ENCODE measurements at regions not wholly inside any gene's neighbourhood (a gene's known extent, or its start where the extent isn't known, plus 50 kb on each side); places are given as distances from the start of the nearest gene placed in this dataset.

DNA sequence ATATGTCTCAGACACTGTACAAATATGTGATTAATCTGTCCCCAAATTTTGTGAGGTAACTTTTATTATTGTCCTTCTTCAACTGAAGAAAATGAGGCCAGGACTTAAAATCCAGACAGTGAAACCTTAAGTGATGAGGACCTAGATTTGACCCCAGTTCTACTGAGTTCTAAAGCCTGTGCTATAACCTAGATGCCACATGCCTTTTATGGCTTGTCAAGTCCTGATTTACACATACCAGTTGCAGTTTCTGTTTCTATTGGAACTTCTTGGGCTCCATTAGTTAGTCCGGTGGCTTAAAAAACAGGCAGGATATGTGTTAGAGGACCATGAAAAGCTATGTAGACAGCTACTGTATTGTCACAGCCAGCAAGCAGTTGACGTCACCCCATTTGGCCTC is 436.5 kb upstream of the KLHL1 start:
- 100% methylated on average over 2 of the region's 2 CpGs for WGBS (ENCODE audit: insufficient coverage)
- no peak overlapping the region for H3K27ac ChIP-seq (ENCODE audit: insufficient read depth in 1 of 2, low read depth in 1 of 2, low read length in 2 of 2, poor library complexity in 1 of 2, severe bottlenecking in 2 of 2)
- no peaks in the 10 kb centered on the region for H3K36me3 ChIP-seq (ENCODE audit: control insufficient read depth in 4 of 4, insufficient read depth in 4 of 4, low read length in 3 of 4)
- no peak overlapping the region for H3K4me3 ChIP-seq (ENCODE audit: control insufficient read depth in 1 of 7, extremely low read depth in 1 of 7, insufficient read depth in 4 of 7, low read depth in 2 of 7, low read length in 6 of 7)
- ChIA-PET CTCF (no interaction called here), POLR2A (no interaction called here)
- H3K4me1 ChIP-seq (ENCODE audit: control extremely low read depth in 1 of 4, control insufficient read depth in 4 of 4, insufficient read depth in 4 of 4, low read length in 3 of 4): no peaks in the 10 kb centered on the region
- no peak for DNase-seq
- H3K9me3 ChIP-seq (ENCODE audit: control extremely low read depth in 1 of 5, control insufficient read depth in 4 of 5, insufficient read depth in 2 of 5, low read depth in 1 of 5, low read length in 4 of 5): no peaks in the 10 kb centered on the region
- H3K27me3 ChIP-seq (replicated peaks in 2 of 5; ENCODE audit: control insufficient read depth in 4 of 5, insufficient read depth in 5 of 5, low read length in 4 of 5): no peaks in the 10 kb centered on the region

- H3K4me1 ChIP-seq (ENCODE audit: control extremely low read depth in 1 of 4, control insufficient read depth in 4 of 4, insufficient read depth in 4 of 4, low read length in 3 of 4): no peaks in the 10 kb centered on the region
- H3K27me3 ChIP-seq (replicated peaks in 2 of 5; ENCODE audit: control insufficient read depth in 4 of 5, insufficient read depth in 5 of 5, low read length in 4 of 5): no peaks in the 10 kb centered on the region
- ChIA-PET CTCF (interaction anchor here (1.1 kb wide), 1 partner anchor 13 kb away, joined by 3 read pairs; no protein-coding TSS in a partner anchor), POLR2A (no interaction called here)
- H3K27ac ChIP-seq (ENCODE audit: insufficient read depth in 1 of 2, low read depth in 1 of 2, low read length in 2 of 2, poor library complexity in 1 of 2, severe bottlenecking in 2 of 2): no peak overlapping the region
- H3K4me3 ChIP-seq (ENCODE audit: control insufficient read depth in 1 of 7, extremely low read depth in 1 of 7, insufficient read depth in 4 of 7, low read depth in 2 of 7, low read length in 6 of 7): no peak overlapping the region
- H3K36me3 ChIP-seq (ENCODE audit: control insufficient read depth in 4 of 4, insufficient read depth in 4 of 4, low read length in 3 of 4): no peaks in the 10 kb centered on the region
- 100% methylated on average over 1 of the region's 4 CpGs for WGBS (ENCODE audit: insufficient coverage)
- H3K9me3 ChIP-seq (ENCODE audit: control extremely low read depth in 1 of 5, control insufficient read depth in 4 of 5, insufficient read depth in 2 of 5, low read depth in 1 of 5, low read length in 4 of 5): no peaks in the 10 kb centered on the region
- no peak for DNase-seq
Measured at GRCh38 chr13:70541451-70541850, 433.2 kb upstream of the KLHL1 start.

DNA sequence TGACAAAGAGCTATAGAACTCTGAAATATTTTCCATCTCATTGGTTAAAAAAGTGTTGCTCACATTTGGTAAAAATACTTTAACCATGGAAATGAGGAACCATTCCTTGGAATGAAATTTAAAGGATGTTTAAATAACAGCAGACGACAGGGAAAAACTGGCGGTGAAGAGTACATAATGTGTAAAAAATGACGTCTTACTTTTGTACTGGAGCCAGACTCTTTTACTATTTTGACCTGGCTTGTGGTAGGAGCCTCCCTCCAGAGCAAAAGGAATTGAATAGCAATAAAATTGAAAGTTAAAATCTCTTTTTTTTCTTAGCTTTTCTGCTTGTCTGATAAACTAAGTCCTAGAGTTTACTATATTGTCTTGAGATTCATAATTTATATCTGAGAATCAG is 426.2 kb upstream of the KLHL1 start:
- WGBS (ENCODE audit: insufficient coverage): 94% methylated on average over 3 of the region's 3 CpGs
- DNase-seq: no peak
- Histone ChIP-seq H3K27me3 (replicated peaks in 2 of 5; ENCODE audit: control insufficient read depth in 4 of 5, insufficient read depth in 5 of 5, low read length in 4 of 5) (no peaks in the 10 kb centered on the region), H3K27ac (ENCODE audit: insufficient read depth in 1 of 2, low read depth in 1 of 2, low read length in 2 of 2, poor library complexity in 1 of 2, severe bottlenecking in 2 of 2) (no peak overlapping the region), H3K4me1 (ENCODE audit: control extremely low read depth in 1 of 4, control insufficient read depth in 4 of 4, insufficient read depth in 4 of 4, low read length in 3 of 4) (no peaks in the 10 kb centered on the region), H3K4me3 (ENCODE audit: control insufficient read depth in 1 of 7, extremely low read depth in 1 of 7, insufficient read depth in 4 of 7, low read depth in 2 of 7, low read length in 6 of 7) (no peak overlapping the region), H3K9me3 (ENCODE audit: control extremely low read depth in 1 of 5, control insufficient read depth in 4 of 5, insufficient read depth in 2 of 5, low read depth in 1 of 5, low read length in 4 of 5) (no peaks in the 10 kb centered on the region), H3K36me3 (ENCODE audit: control insufficient read depth in 4 of 4, insufficient read depth in 4 of 4, low read length in 3 of 4) (no peaks in the 10 kb centered on the region)
- ChIA-PET POLR2A (no interaction called here), CTCF (no interaction called here)

- Histone ChIP-seq H3K27me3 (replicated peaks in 2 of 5; ENCODE audit: control insufficient read depth in 4 of 5, insufficient read depth in 5 of 5, low read length in 4 of 5) (no peaks in the 10 kb centered on the region), H3K9me3 (ENCODE audit: control extremely low read depth in 1 of 5, control insufficient read depth in 4 of 5, insufficient read depth in 2 of 5, low read depth in 1 of 5, low read length in 4 of 5) (no peaks in the 10 kb centered on the region), H3K27ac (ENCODE audit: insufficient read depth in 1 of 2, low read depth in 1 of 2, low read length in 2 of 2, poor library complexity in 1 of 2, severe bottlenecking in 2 of 2) (no peak overlapping the region), H3K36me3 (ENCODE audit: control insufficient read depth in 4 of 4, insufficient read depth in 4 of 4, low read length in 3 of 4) (no peaks in the 10 kb centered on the region), H3K4me1 (ENCODE audit: control extremely low read depth in 1 of 4, control insufficient read depth in 4 of 4, insufficient read depth in 4 of 4, low read length in 3 of 4) (no peaks in the 10 kb centered on the region), H3K4me3 (ENCODE audit: control insufficient read depth in 1 of 7, extremely low read depth in 1 of 7, insufficient read depth in 4 of 7, low read depth in 2 of 7, low read length in 6 of 7) (no peak overlapping the region)
- ChIA-PET CTCF (no interaction called here), POLR2A (no interaction called here)
- DNase-seq: no peak
- WGBS (ENCODE audit: insufficient coverage): 100% methylated on average over 1 of the region's 2 CpGs
Measured at GRCh38 chr13:70529652-70530051, 421.4 kb upstream of the KLHL1 start.

DNA sequence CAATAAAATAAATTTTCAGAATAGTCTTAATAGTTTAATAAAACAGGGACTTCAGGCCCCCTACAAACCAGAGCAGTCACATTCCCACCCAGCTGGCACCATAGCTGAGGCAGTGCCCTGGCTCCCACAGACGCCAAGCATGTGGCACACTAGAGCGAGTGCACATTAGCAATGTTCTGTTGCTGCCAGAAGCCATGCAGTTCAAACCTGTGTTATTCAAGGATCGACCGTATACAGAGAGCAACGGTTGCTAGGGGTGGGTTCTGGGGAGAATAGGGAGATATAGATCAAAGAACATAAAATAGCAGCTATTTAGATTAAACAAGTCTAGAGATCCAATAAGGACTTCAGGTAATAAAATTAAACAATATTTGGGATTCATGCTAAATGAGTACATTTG is 419.3 kb upstream of the KLHL1 start:
- no peaks in the 10 kb centered on the region for H3K4me1 ChIP-seq (ENCODE audit: control extremely low read depth in 1 of 4, control insufficient read depth in 4 of 4, insufficient read depth in 4 of 4, low read length in 3 of 4)
- H3K27ac ChIP-seq (ENCODE audit: insufficient read depth in 1 of 2, low read depth in 1 of 2, low read length in 2 of 2, poor library complexity in 1 of 2, severe bottlenecking in 2 of 2): no peak overlapping the region
- no peaks in the 10 kb centered on the region for H3K27me3 ChIP-seq (replicated peaks in 2 of 5; ENCODE audit: control insufficient read depth in 4 of 5, insufficient read depth in 5 of 5, low read length in 4 of 5)
- no peak for DNase-seq
- H3K9me3 ChIP-seq (ENCODE audit: control extremely low read depth in 1 of 5, control insufficient read depth in 4 of 5, insufficient read depth in 2 of 5, low read depth in 1 of 5, low read length in 4 of 5): no peaks in the 10 kb centered on the region
- no peaks in the 10 kb centered on the region for H3K36me3 ChIP-seq (ENCODE audit: control insufficient read depth in 4 of 4, insufficient read depth in 4 of 4, low read length in 3 of 4)
- no peak overlapping the region for H3K4me3 ChIP-seq (ENCODE audit: control insufficient read depth in 1 of 7, extremely low read depth in 1 of 7, insufficient read depth in 4 of 7, low read depth in 2 of 7, low read length in 6 of 7)
- 100% methylated on average over 4 of the region's 5 CpGs for WGBS (ENCODE audit: insufficient coverage)
- ChIA-PET CTCF (no interaction called here), POLR2A (no interaction called here)

- no peak overlapping the region for H3K4me3 ChIP-seq (ENCODE audit: control insufficient read depth in 1 of 7, extremely low read depth in 1 of 7, insufficient read depth in 4 of 7, low read depth in 2 of 7, low read length in 6 of 7)
- H3K4me1 ChIP-seq (ENCODE audit: control extremely low read depth in 1 of 4, control insufficient read depth in 4 of 4, insufficient read depth in 4 of 4, low read length in 3 of 4): no peaks in the 10 kb centered on the region
- no peaks in the 10 kb centered on the region for H3K9me3 ChIP-seq (ENCODE audit: control extremely low read depth in 1 of 5, control insufficient read depth in 4 of 5, insufficient read depth in 2 of 5, low read depth in 1 of 5, low read length in 4 of 5)
- ChIA-PET CTCF (no interaction called here), POLR2A (no interaction called here)
- no peaks in the 10 kb centered on the region for H3K27me3 ChIP-seq (replicated peaks in 2 of 5; ENCODE audit: control insufficient read depth in 4 of 5, insufficient read depth in 5 of 5, low read length in 4 of 5)
- 93% methylated on average over 2 of the region's 2 CpGs for WGBS (ENCODE audit: insufficient coverage)
- H3K36me3 ChIP-seq (ENCODE audit: control insufficient read depth in 4 of 4, insufficient read depth in 4 of 4, low read length in 3 of 4): no peaks in the 10 kb centered on the region
- no peak for DNase-seq
- no peak overlapping the region for H3K27ac ChIP-seq (ENCODE audit: insufficient read depth in 1 of 2, low read depth in 1 of 2, low read length in 2 of 2, poor library complexity in 1 of 2, severe bottlenecking in 2 of 2)
Measured at GRCh38 chr13:70523622-70524021, 415.4 kb upstream of the KLHL1 start.

GRCh38 chr13:70520275-70521036 is 412.2 kb upstream of the KLHL1 start:
- no peaks in the 10 kb centered on the region for H3K4me1 ChIP-seq (ENCODE audit: control extremely low read depth in 1 of 4, control insufficient read depth in 4 of 4, insufficient read depth in 4 of 4, low read length in 3 of 4)
- no peak for DNase-seq
- WGBS (ENCODE audit: insufficient coverage): 100% methylated on average over 1 of the region's 2 CpGs
- H3K27ac ChIP-seq (ENCODE audit: insufficient read depth in 1 of 2, low read depth in 1 of 2, low read length in 2 of 2, poor library complexity in 1 of 2, severe bottlenecking in 2 of 2): no peak overlapping the region
- no peaks in the 10 kb centered on the region for H3K36me3 ChIP-seq (ENCODE audit: control insufficient read depth in 4 of 4, insufficient read depth in 4 of 4, low read length in 3 of 4)
- H3K27me3 ChIP-seq (replicated peaks in 2 of 5; ENCODE audit: control insufficient read depth in 4 of 5, insufficient read depth in 5 of 5, low read length in 4 of 5): no peaks in the 10 kb centered on the region
- ChIA-PET POLR2A (no interaction called here), CTCF (no interaction called here)
- H3K4me3 ChIP-seq (ENCODE audit: control insufficient read depth in 1 of 7, extremely low read depth in 1 of 7, insufficient read depth in 4 of 7, low read depth in 2 of 7, low read length in 6 of 7): no peak overlapping the region
- no peaks in the 10 kb centered on the region for H3K9me3 ChIP-seq (ENCODE audit: control extremely low read depth in 1 of 5, control insufficient read depth in 4 of 5, insufficient read depth in 2 of 5, low read depth in 1 of 5, low read length in 4 of 5)
